ENCODE measurements at regions not wholly inside any gene's neighbourhood (a gene's known extent, or its start where the extent isn't known, plus 50 kb on each side); places are given as distances from the start of the nearest gene placed in this dataset.

DNA sequence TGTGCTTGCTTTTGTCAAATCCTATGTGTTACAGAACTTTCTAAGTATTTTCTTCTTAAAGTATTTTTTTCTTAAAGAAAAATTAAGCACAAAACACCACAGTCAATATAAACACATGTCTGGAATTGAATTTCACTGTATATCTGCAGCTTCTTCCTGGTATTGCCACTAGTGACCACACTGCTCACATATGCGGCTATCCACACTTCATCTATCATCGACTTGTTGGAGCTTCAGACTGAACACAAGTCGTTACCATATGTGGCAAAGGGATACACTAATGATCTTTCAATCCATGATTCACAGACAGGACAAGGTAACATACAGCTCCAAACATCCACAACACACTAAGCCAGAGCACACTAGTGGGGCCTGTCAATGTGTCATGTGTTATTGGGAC, 498.4 kb upstream of the ARGLU1 start:
- H3K4me1 ChIP-seq (ENCODE audit: control insufficient read depth, extremely low read depth, insufficient read depth, low read length) = no peaks in the 10 kb centered on the region
- dilution Hi-C loops (cut with MboI; ENCODE audit: extremely low pct_ligation_motif_present, low sequenced_read_pairs) = no loop called here
- DNase-seq (ENCODE audit: low read depth, low spot score) (no peak), FAIRE-seq (no peak)
- no peak overlapping the region for H3K27ac ChIP-seq (ENCODE audit: insufficient read depth, low read depth, low read length)
- no peaks in the 10 kb centered on the region for H3K79me2 ChIP-seq (ENCODE audit: control insufficient read depth, insufficient read depth, low read length)
- no peaks in the 10 kb centered on the region for H4K20me1 ChIP-seq (replicated peaks; ENCODE audit: control insufficient read depth, extremely low read depth, insufficient read depth, low read length)
- no peak overlapping the region for H2AFZ ChIP-seq (ENCODE audit: low read depth, low read length)
- CTCF ChIA-PET = interaction anchor here (1.5 kb wide), 1 partner anchor 10 kb away, joined by 5 read pairs; no protein-coding TSS in a partner anchor
- no peaks in the 10 kb centered on the region for H3K9me3 ChIP-seq (replicated peaks; ENCODE audit: control insufficient read depth, insufficient read depth, low read length)
- POLR2A ChIA-PET = no interaction called here
- H3K9me1 ChIP-seq (replicated peaks; ENCODE audit: control insufficient read depth, extremely low read depth, insufficient read depth, low read length) = no peaks in the 10 kb centered on the region
- H3K4me2 ChIP-seq (ENCODE audit: insufficient read depth, low read length) = no peak overlapping the region
- no peak overlapping the region for H3K4me3 ChIP-seq (replicated peaks in 1 of 3; ENCODE audit: insufficient read depth in 1 of 3, low read depth in 1 of 3, low read length in 3 of 3)
- H3K27me3 ChIP-seq (ENCODE audit: control insufficient read depth in 2 of 2, insufficient read depth in 2 of 2, low read length in 2 of 2) = no peaks in the 10 kb centered on the region
- BruUV-seq (replicated peaks) = no TSS peak
- no peak overlapping the region for H3K9ac ChIP-seq (replicated peaks; ENCODE audit: extremely low read depth, insufficient read depth, low read length)
- H3K36me3 ChIP-seq (ENCODE audit: control insufficient read depth in 2 of 2, extremely low read depth in 1 of 2, insufficient read depth in 2 of 2, low read length in 2 of 2) = no peaks in the 10 kb centered on the region
- intact Hi-C loops (cut with micrococcal nuclease) = no loop called here
- TF ChIP-seq FOS (IDR thresholded peaks at IDR 0.05; ENCODE audit: borderline replicate concordance, insufficient read depth, low read length) = no peak
- no peak for TF ChIP-seq GATA2 (IDR thresholded peaks at IDR 0.05; ENCODE audit: insufficient read depth, insufficient read length, low read depth, low read length)
- TF ChIP-seq POLR2A (IDR thresholded peaks at IDR 0.05; ENCODE audit: low read depth, low read length) = no peak
- TF ChIP-seq, protein P1, sequence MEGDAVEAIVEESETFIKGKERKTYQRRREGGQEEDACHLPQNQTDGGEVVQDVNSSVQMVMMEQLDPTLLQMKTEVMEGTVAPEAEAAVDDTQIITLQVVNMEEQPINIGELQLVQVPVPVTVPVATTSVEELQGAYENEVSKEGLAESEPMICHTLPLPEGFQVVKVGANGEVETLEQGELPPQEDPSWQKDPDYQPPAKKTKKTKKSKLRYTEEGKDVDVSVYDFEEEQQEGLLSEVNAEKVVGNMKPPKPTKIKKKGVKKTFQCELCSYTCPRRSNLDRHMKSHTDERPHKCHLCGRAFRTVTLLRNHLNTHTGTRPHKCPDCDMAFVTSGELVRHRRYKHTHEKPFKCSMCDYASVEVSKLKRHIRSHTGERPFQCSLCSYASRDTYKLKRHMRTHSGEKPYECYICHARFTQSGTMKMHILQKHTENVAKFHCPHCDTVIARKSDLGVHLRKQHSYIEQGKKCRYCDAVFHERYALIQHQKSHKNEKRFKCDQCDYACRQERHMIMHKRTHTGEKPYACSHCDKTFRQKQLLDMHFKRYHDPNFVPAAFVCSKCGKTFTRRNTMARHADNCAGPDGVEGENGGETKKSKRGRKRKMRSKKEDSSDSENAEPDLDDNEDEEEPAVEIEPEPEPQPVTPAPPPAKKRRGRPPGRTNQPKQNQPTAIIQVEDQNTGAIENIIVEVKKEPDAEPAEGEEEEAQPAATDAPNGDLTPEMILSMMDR (IDR thresholded peaks at IDR 0.05; ENCODE audit: extremely low read depth in 1 of 2, insufficient read depth in 1 of 2, low read depth in 1 of 2, low read length in 2 of 2) = no peak
- TF ChIP-seq MYC (IDR thresholded peaks at IDR 0.05; ENCODE audit: low read depth, low read length) = no peak
- TF ChIP-seq POLR2AphosphoS5 (IDR thresholded peaks at IDR 0.05; ENCODE audit: insufficient read depth, low read depth, low read length) = no peak
- TF ChIP-seq EZH2 (IDR thresholded peaks at IDR 0.05; ENCODE audit: borderline replicate concordance, low read depth, low read length, severe bottlenecking) = no peak
- TF ChIP-seq JUN (IDR thresholded peaks at IDR 0.05; ENCODE audit: borderline replicate concordance, insufficient read depth, insufficient read length, low read depth) = no peak
- TF ChIP-seq, protein P2, sequence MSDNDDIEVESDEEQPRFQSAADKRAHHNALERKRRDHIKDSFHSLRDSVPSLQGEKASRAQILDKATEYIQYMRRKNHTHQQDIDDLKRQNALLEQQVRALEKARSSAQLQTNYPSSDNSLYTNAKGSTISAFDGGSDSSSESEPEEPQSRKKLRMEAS (IDR thresholded peaks at IDR 0.05; ENCODE audit: insufficient read depth, insufficient read length) = no peak
